ENCODE measurements at regions not wholly inside any gene's neighbourhood (a gene's known extent, or its start where the extent isn't known, plus 50 kb on each side); places are given as distances from the start of the nearest gene placed in this dataset.

DNA sequence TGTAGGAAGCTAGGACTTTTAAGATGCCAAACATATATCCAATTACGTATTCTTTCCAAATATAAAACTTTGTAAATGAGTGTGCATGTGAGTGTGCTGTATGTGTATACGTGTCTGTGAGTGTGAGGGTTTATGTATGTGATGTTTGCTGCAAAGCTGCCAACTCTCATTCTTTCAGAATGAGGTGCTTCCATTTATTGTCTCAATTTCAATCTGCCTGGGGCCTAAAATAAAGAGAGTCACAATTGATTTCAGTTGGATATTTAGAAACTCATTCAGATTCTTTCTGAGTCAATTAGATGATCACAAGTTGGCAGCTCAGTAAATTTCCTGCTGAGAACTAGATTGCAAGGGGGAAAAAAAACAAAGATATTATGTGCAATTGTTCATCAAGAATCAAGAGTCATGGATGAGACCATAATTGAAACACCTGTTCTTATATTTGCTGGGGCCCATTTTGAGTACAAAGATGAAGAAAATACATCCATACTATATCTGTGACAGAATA, 621.2 kb upstream of the ACVR2A start:
- Histone ChIP-seq H3K36me3 (no peaks in the 10 kb centered on the region), H3K9me3 (no peaks in the 10 kb centered on the region), H3K27me3 (no peaks in the 10 kb centered on the region), H3K27ac (no peak overlapping the region), H3K4me3 (no peak overlapping the region), H3K4me1 (ENCODE audit: insufficient read depth) (no peaks in the 10 kb centered on the region)
- TF ChIP-seq EP300 (IDR thresholded peaks at IDR 0.05) (no peak), POLR2A (IDR thresholded peaks at IDR 0.05) (no peak)
- TF ChIP-seq, protein P1, sequence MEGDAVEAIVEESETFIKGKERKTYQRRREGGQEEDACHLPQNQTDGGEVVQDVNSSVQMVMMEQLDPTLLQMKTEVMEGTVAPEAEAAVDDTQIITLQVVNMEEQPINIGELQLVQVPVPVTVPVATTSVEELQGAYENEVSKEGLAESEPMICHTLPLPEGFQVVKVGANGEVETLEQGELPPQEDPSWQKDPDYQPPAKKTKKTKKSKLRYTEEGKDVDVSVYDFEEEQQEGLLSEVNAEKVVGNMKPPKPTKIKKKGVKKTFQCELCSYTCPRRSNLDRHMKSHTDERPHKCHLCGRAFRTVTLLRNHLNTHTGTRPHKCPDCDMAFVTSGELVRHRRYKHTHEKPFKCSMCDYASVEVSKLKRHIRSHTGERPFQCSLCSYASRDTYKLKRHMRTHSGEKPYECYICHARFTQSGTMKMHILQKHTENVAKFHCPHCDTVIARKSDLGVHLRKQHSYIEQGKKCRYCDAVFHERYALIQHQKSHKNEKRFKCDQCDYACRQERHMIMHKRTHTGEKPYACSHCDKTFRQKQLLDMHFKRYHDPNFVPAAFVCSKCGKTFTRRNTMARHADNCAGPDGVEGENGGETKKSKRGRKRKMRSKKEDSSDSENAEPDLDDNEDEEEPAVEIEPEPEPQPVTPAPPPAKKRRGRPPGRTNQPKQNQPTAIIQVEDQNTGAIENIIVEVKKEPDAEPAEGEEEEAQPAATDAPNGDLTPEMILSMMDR (IDR thresholded peaks at IDR 0.05), result no peak
- WGBS, 3 donors, result 87 to 95% (median 90%) methylated on average over 2 of the region's 2 CpGs
- DNase-seq, result no peak
- intact Hi-C loops (cut with DNase I), result no loop called here

GRCh38 chr2:147223119-147223518, 621.7 kb upstream of the ACVR2A start:
- Histone ChIP-seq H3K4me1 (ENCODE audit: insufficient read depth) (no peaks in the 10 kb centered on the region), H3K9me3 (no peaks in the 10 kb centered on the region), H3K27me3 (no peaks in the 10 kb centered on the region), H3K4me3 (no peak overlapping the region), H3K27ac (no peak overlapping the region), H3K36me3 (no peaks in the 10 kb centered on the region)
- no peak for TF ChIP-seq POLR2A (IDR thresholded peaks at IDR 0.05)
- no peak for TF ChIP-seq EP300 (IDR thresholded peaks at IDR 0.05)
- TF ChIP-seq, protein P1 (IDR thresholded peaks at IDR 0.05), result no peak
- intact Hi-C loops (cut with DNase I), result no loop called here
- DNase-seq, result no peak

DNA sequence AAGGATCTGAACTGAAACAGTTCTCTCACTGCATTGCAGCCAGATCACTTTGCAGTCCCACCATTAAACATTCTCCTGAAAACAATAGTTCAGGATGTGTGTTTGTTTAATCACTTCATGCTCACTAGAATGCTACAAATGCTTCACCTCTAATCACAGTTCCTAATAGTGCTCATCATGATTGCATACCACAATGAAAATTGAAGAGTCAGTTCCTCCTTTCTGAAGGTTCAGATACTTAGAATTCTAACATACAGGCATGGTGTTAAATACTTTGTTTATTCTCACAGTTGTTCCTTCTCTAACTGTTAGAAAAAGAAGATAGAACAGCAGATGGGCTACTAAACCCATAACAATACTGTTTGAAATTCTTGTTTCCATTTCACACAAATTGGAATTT, 622.3 kb upstream of the ACVR2A start:
- intact Hi-C loops (cut with DNase I), result no loop called here
- DNase-seq, result no peak

GRCh38 chr2:147214914-147215313, 629.9 kb upstream of the ACVR2A start:
- Histone ChIP-seq H3K9me3 (no peaks in the 10 kb centered on the region), H3K4me3 (no peak overlapping the region), H3K36me3 (no peaks in the 10 kb centered on the region), H3K4me1 (ENCODE audit: insufficient read depth) (no peaks in the 10 kb centered on the region), H3K27ac (no peak overlapping the region), H3K27me3 (no peaks in the 10 kb centered on the region)
- 52 to 59% (median 58%) methylated on average over 2 of the region's 2 CpGs for WGBS, 3 donors
- intact Hi-C loops (cut with DNase I), result no loop called here
- no peak for DNase-seq
- no peak for TF ChIP-seq EP300 (IDR thresholded peaks at IDR 0.05)
- no peak for TF ChIP-seq POLR2A (IDR thresholded peaks at IDR 0.05)
- TF ChIP-seq, protein P1 (IDR thresholded peaks at IDR 0.05), result no peak

More for the DNA sequence above, 622.3 kb upstream of the ACVR2A start:
- Histone ChIP-seq H3K9me3 (no peaks in the 10 kb centered on the region), H3K4me3 (no peak overlapping the region), H3K27me3 (no peaks in the 10 kb centered on the region), H3K36me3 (no peaks in the 10 kb centered on the region), H3K4me1 (ENCODE audit: insufficient read depth) (no peaks in the 10 kb centered on the region), H3K27ac (no peak overlapping the region)
- TF ChIP-seq EP300 (IDR thresholded peaks at IDR 0.05) (no peak), POLR2A (IDR thresholded peaks at IDR 0.05) (no peak)
- TF ChIP-seq, protein P1 (IDR thresholded peaks at IDR 0.05), result no peak

DNA sequence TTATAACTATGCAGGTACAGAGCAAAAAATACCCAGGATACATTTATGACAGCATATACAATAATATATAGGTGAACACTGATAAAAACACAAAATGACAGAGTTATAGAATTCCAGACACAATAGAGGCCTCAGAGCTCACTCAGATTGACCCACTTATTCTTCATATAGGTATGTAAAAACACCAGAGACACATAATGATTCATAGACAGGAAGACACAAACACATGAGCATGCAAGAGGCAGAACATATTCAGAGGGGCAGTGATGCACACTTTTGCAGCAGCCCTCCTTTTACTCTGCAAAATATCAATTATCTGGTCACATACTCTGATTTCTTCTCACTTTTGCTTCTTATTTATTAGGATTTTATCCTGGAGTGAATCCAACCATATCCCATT, 633.3 kb upstream of the ACVR2A start:
- no peaks in the 10 kb centered on the region for H3K36me3 ChIP-seq
- TF ChIP-seq EP300 (IDR thresholded peaks at IDR 0.05) (no peak), POLR2A (IDR thresholded peaks at IDR 0.05) (no peak)
- TF ChIP-seq, protein P1 (IDR thresholded peaks at IDR 0.05), result no peak
- no peak overlapping the region for H3K27ac ChIP-seq
- no peak for DNase-seq
- no peaks in the 10 kb centered on the region for H3K27me3 ChIP-seq
- H3K9me3 ChIP-seq, result no peaks in the 10 kb centered on the region
- intact Hi-C loops (cut with DNase I), result no loop called here
- no peak overlapping the region for H3K4me3 ChIP-seq
- no peaks in the 10 kb centered on the region for H3K4me1 ChIP-seq (ENCODE audit: insufficient read depth)
